ENCODE measurements at regions not wholly inside any gene's neighbourhood (a gene's known extent, or its start where the extent isn't known, plus 50 kb on each side); places are given as distances from the start of the nearest gene placed in this dataset.

GRCh38 chr14:105843444-105844046 is 317.2 kb downstream of the TMEM121 start:
- DNase-seq (ENCODE audit: low read depth in 3 of 3): no peak

- DNase-seq (ENCODE audit: low read depth in 3 of 3): no peak
Measured at GRCh38 chr14:105844047-105844630, 317.8 kb downstream of the TMEM121 start.

GRCh38 chr14:105844810-105845724 is 318.7 kb downstream of the TMEM121 start:
- DNase-seq (ENCODE audit: low read depth in 3 of 3): no peak

- DNase-seq (ENCODE audit: low read depth in 3 of 3): no peak
Measured at GRCh38 chr14:105845725-105846309, 319.4 kb downstream of the TMEM121 start.

GRCh38 chr14:105846312-105846711 is 319.9 kb downstream of the TMEM121 start:
- no peak for DNase-seq (ENCODE audit: low read depth in 3 of 3)

GRCh38 chr14:105847400-105847799 is 321.0 kb downstream of the TMEM121 start:
- DNase-seq (ENCODE audit: low read depth in 3 of 3): no peak

- DNase-seq (ENCODE audit: low read depth in 3 of 3): no peak
Measured at GRCh38 chr14:105848570-105848969, 322.2 kb downstream of the TMEM121 start.

GRCh38 chr14:105849933-105850626 is 323.7 kb downstream of the TMEM121 start:
- no peak for DNase-seq (ENCODE audit: low read depth in 3 of 3)

GRCh38 chr14:105850853-105851581 is 324.6 kb downstream of the TMEM121 start:
- no peak for DNase-seq (ENCODE audit: low read depth in 3 of 3)

GRCh38 chr14:105851716-105852377 is 325.5 kb downstream of the TMEM121 start:
- DNase-seq (ENCODE audit: low read depth in 3 of 3): no peak

- DNase-seq (ENCODE audit: low read depth in 3 of 3): no peak
Measured at GRCh38 chr14:105852378-105853088, 326.1 kb downstream of the TMEM121 start.

GRCh38 chr14:105853089-105853906 is 326.9 kb downstream of the TMEM121 start:
- no peak for DNase-seq (ENCODE audit: low read depth in 3 of 3)

- DNase-seq (ENCODE audit: low read depth in 3 of 3): no peak
Measured at GRCh38 chr14:105853907-105854599, 327.7 kb downstream of the TMEM121 start.

GRCh38 chr14:105854600-105855245 is 328.3 kb downstream of the TMEM121 start:
- no peak for DNase-seq (ENCODE audit: low read depth in 3 of 3)

- no peak for DNase-seq (ENCODE audit: low read depth in 3 of 3)
Measured at GRCh38 chr14:105855246-105855892, 329.0 kb downstream of the TMEM121 start.

- DNase-seq (ENCODE audit: low read depth in 3 of 3): no peak
Measured at GRCh38 chr14:105855893-105856675, 329.7 kb downstream of the TMEM121 start.
